GM19025 (cell line): ENCODE measurements at regions not wholly inside any gene's neighbourhood (a gene's known extent, or its start where the extent isn't known, plus 50 kb on each side); places are given as distances from the start of the nearest gene placed in this dataset.

Source experiments
- ATAC-seq: cut with Tn5 transposase; IDR thresholded peaks from one replicate; pipeline ENCODE4 v1.9.1; 2021; ENCODE audit warnings: mild to moderate bottlenecking, low read depth, moderate library complexity; ENCODE audit not compliant: unreplicated experiment

GRCh38 chr2:183606022-183606717 lies 481.9 kb downstream of the NUP35 start:
- ATAC-seq, result no peak

- ATAC-seq, result no peak
Observed at GRCh38 chr2:183606718-183607085, 482.5 kb downstream of the NUP35 start.

GRCh38 chr2:183607995-183608394 lies 483.8 kb downstream of the NUP35 start:
- ATAC-seq, result no peak

- no peak for ATAC-seq
Observed at GRCh38 chr2:183608747-183609146, 484.5 kb downstream of the NUP35 start.

- ATAC-seq, result no peak
Observed at GRCh38 chr2:183610724-183611123, 486.5 kb downstream of the NUP35 start.

GRCh38 chr2:183614799-183615435 lies 490.7 kb downstream of the NUP35 start:
- ATAC-seq, result no peak

- ATAC-seq, result no peak
Observed at GRCh38 chr2:183623227-183623626, 499.0 kb downstream of the NUP35 start.

GRCh38 chr2:183630964-183631363 lies 506.7 kb downstream of the NUP35 start:
- ATAC-seq, result no peak

- ATAC-seq, result no peak
Observed at GRCh38 chr2:183656121-183656520, 531.9 kb downstream of the NUP35 start.

GRCh38 chr2:183665425-183665824 lies 541.2 kb downstream of the NUP35 start:
- no peak for ATAC-seq

- ATAC-seq, result no peak
Observed at GRCh38 chr2:183666031-183666430, 541.8 kb downstream of the NUP35 start.

- ATAC-seq, result no peak
Observed at GRCh38 chr2:183671233-183671632, 547.0 kb downstream of the NUP35 start.

- no peak for ATAC-seq
Observed at GRCh38 chr2:183678908-183679307, 554.7 kb downstream of the NUP35 start.

GRCh38 chr2:183680573-183680972 lies 556.3 kb downstream of the NUP35 start:
- no peak for ATAC-seq

GRCh38 chr2:183684686-183685085 lies 560.4 kb downstream of the NUP35 start:
- ATAC-seq, result no peak

- no peak for ATAC-seq
Observed at GRCh38 chr2:183696028-183696427, 571.8 kb downstream of the NUP35 start.

- no peak for ATAC-seq
Observed at GRCh38 chr2:183709829-183710228, 585.6 kb downstream of the NUP35 start.

- ATAC-seq, result no peak
Observed at GRCh38 chr2:183718246-183718645, 594.0 kb downstream of the NUP35 start.

- ATAC-seq, result no peak
Observed at GRCh38 chr2:183723278-183723677, 599.0 kb downstream of the NUP35 start.

- ATAC-seq, result no peak
Observed at GRCh38 chr2:183729380-183729779, 605.1 kb downstream of the NUP35 start.

GRCh38 chr2:183740241-183740640 lies 616.0 kb downstream of the NUP35 start:
- ATAC-seq, result no peak

GRCh38 chr2:183752571-183752970 lies 628.3 kb downstream of the NUP35 start:
- ATAC-seq, result no peak
